GM20000 (cell line): ENCODE measurements at regions not wholly inside any gene's neighbourhood (a gene's known extent, or its start where the extent isn't known, plus 50 kb on each side); places are given as distances from the start of the nearest gene placed in this dataset.
"Not testable (repeated sequence)": the region's sequence is repeated elsewhere in the genome, so short reads cannot be mapped to it uniquely, and the experiment has no call there.

Source experiments
- DNase-seq: peaks from one replicate; pipeline ENCODE4 v3.0.0; 2012; ENCODE audit warnings: low spot score
- TF ChIP-seq, protein P1 (sequence below): IDR thresholded peaks from 2 replicates; pipeline ENCODE4 v1.5.1; 2012; ENCODE audit warnings: mild to moderate bottlenecking, control low read depth; ENCODE audit errors: extremely low read depth, missing control alignments

DNA sequence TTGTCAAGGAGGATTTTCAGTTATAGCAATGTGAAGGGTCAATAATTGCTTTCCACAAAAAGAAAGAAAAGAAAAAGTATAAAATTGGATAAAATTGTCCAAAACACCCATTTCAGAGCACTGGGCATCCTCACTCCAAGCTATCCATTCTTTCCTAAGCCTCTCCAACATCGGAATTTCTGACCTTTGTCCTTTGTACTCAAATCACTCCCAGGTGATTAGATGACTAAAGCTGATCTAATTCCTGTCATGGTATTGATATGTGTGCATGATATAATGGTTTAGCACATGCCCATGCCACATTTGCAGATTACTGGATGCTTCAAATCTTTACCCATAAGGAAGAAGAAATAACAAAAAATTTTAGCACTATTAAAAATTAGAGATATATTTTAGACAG is 152.3 kb downstream of the CENPC start:
- TF ChIP-seq, protein P1, sequence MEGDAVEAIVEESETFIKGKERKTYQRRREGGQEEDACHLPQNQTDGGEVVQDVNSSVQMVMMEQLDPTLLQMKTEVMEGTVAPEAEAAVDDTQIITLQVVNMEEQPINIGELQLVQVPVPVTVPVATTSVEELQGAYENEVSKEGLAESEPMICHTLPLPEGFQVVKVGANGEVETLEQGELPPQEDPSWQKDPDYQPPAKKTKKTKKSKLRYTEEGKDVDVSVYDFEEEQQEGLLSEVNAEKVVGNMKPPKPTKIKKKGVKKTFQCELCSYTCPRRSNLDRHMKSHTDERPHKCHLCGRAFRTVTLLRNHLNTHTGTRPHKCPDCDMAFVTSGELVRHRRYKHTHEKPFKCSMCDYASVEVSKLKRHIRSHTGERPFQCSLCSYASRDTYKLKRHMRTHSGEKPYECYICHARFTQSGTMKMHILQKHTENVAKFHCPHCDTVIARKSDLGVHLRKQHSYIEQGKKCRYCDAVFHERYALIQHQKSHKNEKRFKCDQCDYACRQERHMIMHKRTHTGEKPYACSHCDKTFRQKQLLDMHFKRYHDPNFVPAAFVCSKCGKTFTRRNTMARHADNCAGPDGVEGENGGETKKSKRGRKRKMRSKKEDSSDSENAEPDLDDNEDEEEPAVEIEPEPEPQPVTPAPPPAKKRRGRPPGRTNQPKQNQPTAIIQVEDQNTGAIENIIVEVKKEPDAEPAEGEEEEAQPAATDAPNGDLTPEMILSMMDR = no peak
- DNase-seq = no peak

DNA sequence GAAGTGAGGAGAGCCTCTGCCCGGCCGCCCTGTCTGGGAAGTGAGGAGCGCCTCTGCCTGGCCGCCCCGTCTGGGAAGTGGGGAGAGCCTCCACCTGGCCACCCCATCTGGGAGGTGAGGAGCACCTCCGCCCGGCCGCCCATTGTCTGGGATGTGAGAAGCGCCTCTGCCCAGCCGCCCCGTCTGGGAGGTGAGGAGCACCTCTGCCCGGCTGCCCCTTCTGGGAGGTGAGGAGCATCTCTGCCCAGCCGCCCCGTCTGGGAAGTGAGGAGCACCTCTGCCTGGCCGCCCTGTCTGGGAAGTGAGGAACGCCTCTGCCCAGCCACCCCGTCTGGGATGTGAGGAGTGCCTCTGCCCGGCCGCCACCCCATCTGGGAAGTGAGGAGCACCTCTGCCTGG is 163.9 kb downstream of the CENPC start:
- DNase-seq = not testable (repeated sequence)

DNA sequence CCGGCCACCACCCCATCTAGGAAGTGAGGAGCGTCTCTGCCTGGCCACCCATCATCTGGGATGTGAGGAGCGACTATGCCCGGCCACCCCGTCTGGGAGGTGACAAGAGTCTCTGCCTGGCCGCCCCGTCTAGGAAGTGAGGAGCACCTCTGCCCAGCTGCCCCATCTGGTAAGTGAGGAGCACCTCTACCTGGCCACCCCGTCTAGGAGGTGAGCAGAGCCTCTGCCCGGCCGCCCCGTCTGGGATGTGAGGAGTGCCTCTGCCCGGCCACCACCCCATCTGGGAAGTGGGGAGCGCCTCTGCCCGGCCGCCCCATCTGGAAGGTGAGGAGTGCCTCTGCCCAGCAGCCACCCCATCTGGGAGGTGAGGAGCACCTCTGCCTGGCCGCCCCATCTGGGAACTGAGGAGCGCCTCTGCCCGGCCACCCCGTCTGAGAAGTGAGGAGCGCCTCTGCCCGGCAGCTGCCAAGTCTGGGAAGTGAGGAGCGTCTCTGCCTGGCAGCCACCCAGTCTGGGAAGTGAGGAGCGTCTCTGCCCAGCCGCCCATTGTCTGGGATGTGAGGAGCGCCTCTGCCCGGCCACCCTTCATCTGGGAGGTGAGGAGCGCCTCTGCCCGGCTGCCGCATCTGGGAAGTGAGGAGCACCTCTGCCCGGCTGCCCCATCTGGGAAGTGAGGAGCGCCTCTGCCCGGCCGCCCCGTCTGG is 164.4 kb downstream of the CENPC start:
- DNase-seq = not testable (repeated sequence)

DNA sequence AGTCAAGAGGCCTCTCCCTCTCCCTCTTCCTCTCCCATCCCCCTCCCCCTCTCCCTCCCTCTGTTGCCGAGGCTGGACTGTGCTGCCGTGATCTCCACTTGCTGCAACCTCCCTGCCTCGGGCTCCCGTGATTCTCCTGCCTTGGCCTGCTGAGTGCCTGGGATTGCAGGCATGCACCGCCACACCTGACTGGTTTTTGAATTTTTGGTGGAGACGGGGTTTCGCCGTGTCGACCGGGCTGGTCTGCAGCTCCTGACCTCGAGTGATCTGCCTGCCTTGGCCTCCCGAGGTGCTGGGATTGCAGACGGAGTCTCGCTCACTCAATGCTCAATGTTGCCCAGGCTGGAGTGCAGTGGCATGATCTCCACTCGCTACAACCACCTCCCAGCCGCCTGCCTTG is 165.1 kb downstream of the CENPC start:
- no peak for DNase-seq
- TF ChIP-seq, protein P1 = no peak

DNA sequence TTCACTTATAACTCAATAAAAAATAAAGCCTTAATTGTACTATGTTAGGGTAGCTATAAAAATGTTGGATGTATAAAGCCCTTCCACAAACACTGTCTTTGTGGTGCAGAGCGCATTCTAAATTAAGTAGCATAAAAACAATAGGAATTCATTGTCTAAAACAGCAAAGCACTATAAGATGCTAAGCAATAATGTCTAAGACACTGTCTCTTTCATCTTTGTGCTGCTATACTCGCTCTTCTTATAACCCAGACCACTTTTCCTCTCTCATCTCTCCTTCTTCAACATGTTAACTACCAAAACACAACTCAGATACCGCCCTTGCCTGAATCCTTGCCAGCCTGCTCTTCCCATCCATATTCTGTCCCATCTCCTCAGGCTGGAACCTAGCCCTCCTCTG is 170.0 kb downstream of the CENPC start:
- DNase-seq = no peak
- TF ChIP-seq, protein P1 = no peak

DNA sequence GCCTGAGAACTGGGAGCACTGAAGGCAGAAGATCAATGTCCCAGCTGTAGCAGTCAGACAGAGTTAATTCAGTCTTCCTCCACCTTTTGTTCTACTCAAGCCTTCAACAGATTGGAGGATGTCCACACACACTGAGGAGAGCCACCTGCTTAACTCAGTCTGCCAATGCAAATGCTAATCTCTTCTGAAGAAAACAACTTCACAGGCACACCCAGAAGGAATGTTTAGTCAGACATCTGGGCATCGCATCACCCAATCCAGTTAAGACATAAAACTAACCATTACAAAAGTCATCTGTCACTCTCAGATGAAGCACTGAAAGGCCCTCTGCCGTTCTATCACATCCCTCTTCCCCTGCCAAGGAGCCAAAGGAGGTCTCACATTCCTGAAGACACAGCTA is 173.7 kb downstream of the CENPC start:
- DNase-seq = no peak
- TF ChIP-seq, protein P1 = no peak

DNA sequence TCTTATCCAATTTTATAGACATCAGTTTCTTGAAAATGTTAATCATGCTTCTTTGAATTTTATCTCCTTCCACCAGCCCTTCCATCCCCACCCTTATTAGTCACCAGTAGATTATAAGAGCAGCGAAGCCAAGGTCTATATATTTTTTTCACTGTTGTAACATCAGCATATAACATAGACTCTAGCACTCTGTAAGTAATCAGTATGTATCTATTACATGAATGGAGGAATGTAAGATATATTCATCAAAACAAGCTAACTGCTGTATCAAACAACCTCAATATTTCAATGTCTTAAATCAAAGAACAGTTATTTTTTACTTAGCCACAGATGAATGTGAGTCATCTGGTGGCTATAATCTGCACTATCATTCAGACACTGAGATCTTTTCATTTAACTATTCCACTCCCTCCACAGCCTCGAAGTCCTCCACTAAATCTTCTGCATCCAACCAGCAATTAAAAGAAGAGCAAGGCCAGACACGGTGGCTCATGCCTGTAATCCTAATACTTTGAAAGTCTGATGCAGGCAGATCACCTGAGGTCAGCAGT is 178.9 kb downstream of the CENPC start:
- DNase-seq = no peak
- TF ChIP-seq, protein P1 = no peak

DNA sequence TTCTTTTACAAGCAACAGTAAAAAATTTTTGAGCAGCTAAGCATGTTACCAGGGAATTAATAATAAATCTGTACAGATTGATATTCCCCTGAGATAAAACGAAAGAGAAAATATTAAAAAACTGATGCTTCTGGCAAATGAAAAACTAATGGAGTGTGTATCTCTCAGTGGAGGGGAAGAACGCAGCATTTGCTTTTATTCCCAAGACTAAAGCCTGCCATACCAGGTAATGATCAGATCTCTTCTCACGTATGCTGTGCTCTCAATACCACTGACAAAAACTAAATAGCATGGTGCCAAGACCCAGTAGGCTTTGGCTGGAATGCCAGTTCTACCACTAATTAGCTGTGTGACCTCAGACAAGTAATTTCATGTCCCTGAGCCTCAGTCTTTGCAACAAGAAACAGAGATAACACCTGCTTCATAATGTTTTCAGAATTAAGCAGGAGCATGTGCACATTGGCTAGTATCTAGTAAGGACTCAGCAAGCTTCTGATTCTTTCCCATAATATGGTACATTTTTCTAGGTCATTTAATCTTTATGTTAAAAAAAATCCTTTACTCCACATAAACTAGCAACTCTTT is 179.6 kb downstream of the CENPC start:
- no peak for DNase-seq
- TF ChIP-seq, protein P1 = no peak
